ENCODE measurements at regions not wholly inside any gene's neighbourhood (a gene's known extent, or its start where the extent isn't known, plus 50 kb on each side); places are given as distances from the start of the nearest gene placed in this dataset.

DNA sequence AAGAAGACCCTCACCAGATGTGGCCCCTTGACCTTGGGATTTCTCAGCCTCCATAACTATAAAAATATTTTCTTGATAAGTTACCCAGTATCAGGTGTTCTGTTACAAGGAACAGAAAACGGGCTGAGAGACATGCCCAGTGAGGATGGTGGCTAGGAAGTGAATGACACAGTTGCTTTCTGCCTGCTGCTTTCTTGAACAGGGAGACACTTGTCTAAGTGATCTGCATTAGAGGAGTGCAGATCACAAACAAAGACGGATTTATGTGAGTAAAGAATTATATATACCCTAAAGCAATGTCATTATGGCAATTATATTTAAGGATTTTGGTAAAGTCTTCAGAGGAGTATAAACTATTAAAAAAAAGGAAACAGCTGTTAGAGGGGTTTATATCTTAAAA, 169.2 kb upstream of the AHR start:
- no TSS peak for BruUV-seq (replicated peaks)
- ChIA-PET CTCF (interaction anchor here (1.6 kb wide), 1 partner anchor 14 kb away, joined by 5 read pairs; no protein-coding TSS in a partner anchor), SMC1A (ENCODE audit: uncharacterized antibody, unreplicated experiment) (interaction anchor here (1.1 to 1.5 kb wide), 4 partner anchors 12 to 57 kb away, joined by 3 to 6 read pairs (median 4); no protein-coding TSS in a partner anchor), RAD21 (ENCODE audit: unreplicated experiment) (interaction anchor here (1.5 to 1.6 kb wide), 2 partner anchors 10 to 30 kb away, joined by 4 read pairs; no protein-coding TSS in a partner anchor), POLR2A (interaction anchor here (1.0 kb wide), 1 partner anchor 29 kb away, joined by 6 read pairs; no protein-coding TSS in a partner anchor)
- Histone ChIP-seq H3K4me3 (no peak overlapping the region), H2AFZ (ENCODE audit: control insufficient read depth, low read depth, low read length) (no peak overlapping the region), H3K4me2 (ENCODE audit: control insufficient read depth, insufficient read depth) (no peak overlapping the region), H3K79me2 (ENCODE audit: control insufficient read depth, insufficient read depth, low read length) (no peaks in the 10 kb centered on the region), H3K27me3 (replicated peaks in 1 of 2; ENCODE audit: control insufficient read depth in 2 of 2, insufficient read depth in 2 of 2, low read length in 1 of 2) (no peaks in the 10 kb centered on the region), H3K36me3 (ENCODE audit: control insufficient read depth in 2 of 2, insufficient read depth in 2 of 2, low read length in 1 of 2) (no peaks in the 10 kb centered on the region), H4K20me1 (ENCODE audit: control insufficient read depth, insufficient read depth) (no peaks in the 10 kb centered on the region), H3K4me1 (ENCODE audit: control insufficient read depth, insufficient read depth, low read length) (peaks cover 20% of the 10 kb centered on the region), H3K9ac (ENCODE audit: control insufficient read depth, insufficient read depth, low read length) (no peak overlapping the region), H3K27ac (ENCODE audit: control insufficient read depth, insufficient read depth) (no peak overlapping the region), H3K9me3 (replicated peaks; ENCODE audit: control insufficient read depth, insufficient read depth, low read length) (no peaks in the 10 kb centered on the region)
- ATAC-seq (no peak), DNase-seq (ENCODE audit: low read depth, low spot score) (no peak), FAIRE-seq (no peak)
- 55% methylated on average over 2 of the region's 2 CpGs for WGBS (ENCODE audit: insufficient coverage, insufficient replicate concordance, low lambda C conversion rate, missing lambda C conversion rate)
- in situ Hi-C loops (cut with MboI) (no loop called here), intact Hi-C loops (cut with micrococcal nuclease; ENCODE audit: unreplicated experiment) (no loop called here)
- TF ChIP-seq MEF2A (IDR thresholded peaks at IDR 0.05; ENCODE audit: insufficient read depth, low read depth, low read length) (no peak), LARP7 (IDR thresholded peaks at IDR 0.05) (no peak), ZNF207 (IDR thresholded peaks at IDR 0.05; ENCODE audit: borderline replicate concordance) (no peak), POU2F2 (IDR thresholded peaks at IDR 0.05; ENCODE audit: borderline replicate concordance, low read depth, low read length) (no peak)

- FAIRE-seq (no peak), DNase-seq (ENCODE audit: low read depth, low spot score) (no peak), ATAC-seq (no peak)
- H3K4me2 ChIP-seq (ENCODE audit: control insufficient read depth, insufficient read depth) = no peak overlapping the region
- no peaks in the 10 kb centered on the region for H3K9me3 ChIP-seq (replicated peaks; ENCODE audit: control insufficient read depth, insufficient read depth, low read length)
- no peaks in the 10 kb centered on the region for H3K36me3 ChIP-seq (ENCODE audit: control insufficient read depth in 2 of 2, insufficient read depth in 2 of 2, low read length in 1 of 2)
- 24% methylated on average over 5 of the region's 5 CpGs for WGBS (ENCODE audit: insufficient coverage, insufficient replicate concordance, low lambda C conversion rate, missing lambda C conversion rate)
- no peak overlapping the region for H3K4me3 ChIP-seq
- RAD21 ChIA-PET (ENCODE audit: unreplicated experiment) = interaction anchor here (1.3 to 1.6 kb wide), 4 partner anchors 9 to 29 kb away, joined by 3 to 4 read pairs (median 4); no protein-coding TSS in a partner anchor
- no peaks in the 10 kb centered on the region for H3K27me3 ChIP-seq (replicated peaks in 1 of 2; ENCODE audit: control insufficient read depth in 2 of 2, insufficient read depth in 2 of 2, low read length in 1 of 2)
- H3K27ac ChIP-seq (ENCODE audit: control insufficient read depth, insufficient read depth) = no peak overlapping the region
- H4K20me1 ChIP-seq (ENCODE audit: control insufficient read depth, insufficient read depth) = no peaks in the 10 kb centered on the region
- H2AFZ ChIP-seq (ENCODE audit: control insufficient read depth, low read depth, low read length) = no peak overlapping the region
- CTCF ChIA-PET = interaction anchor here (0.9 to 1.8 kb wide), 7 partner anchors 10 to 172 kb away, joined by 3 to 5 read pairs (median 3); no protein-coding TSS in a partner anchor
- no peaks in the 10 kb centered on the region for H3K79me2 ChIP-seq (ENCODE audit: control insufficient read depth, insufficient read depth, low read length)
- intact Hi-C loops (cut with micrococcal nuclease; ENCODE audit: unreplicated experiment) (no loop called here), in situ Hi-C loops (cut with MboI) (no loop called here)
- H3K4me1 ChIP-seq (ENCODE audit: control insufficient read depth, insufficient read depth, low read length) = peaks cover 33% of the 10 kb centered on the region
- POLR2A ChIA-PET = interaction anchor here (1.0 kb wide), 2 partner anchors 14 to 28 kb away, joined by 3 to 6 read pairs; no protein-coding TSS in a partner anchor
- no TSS peak for BruUV-seq (replicated peaks)
- SMC1A ChIA-PET (ENCODE audit: uncharacterized antibody, unreplicated experiment) = interaction anchor here (0.6 to 2.0 kb wide), 10 partner anchors 13 to 66 kb away, joined by 3 to 6 read pairs (median 4); no protein-coding TSS in a partner anchor
- H3K9ac ChIP-seq (ENCODE audit: control insufficient read depth, insufficient read depth, low read length) = no peak overlapping the region
- TF ChIP-seq, protein P1, sequence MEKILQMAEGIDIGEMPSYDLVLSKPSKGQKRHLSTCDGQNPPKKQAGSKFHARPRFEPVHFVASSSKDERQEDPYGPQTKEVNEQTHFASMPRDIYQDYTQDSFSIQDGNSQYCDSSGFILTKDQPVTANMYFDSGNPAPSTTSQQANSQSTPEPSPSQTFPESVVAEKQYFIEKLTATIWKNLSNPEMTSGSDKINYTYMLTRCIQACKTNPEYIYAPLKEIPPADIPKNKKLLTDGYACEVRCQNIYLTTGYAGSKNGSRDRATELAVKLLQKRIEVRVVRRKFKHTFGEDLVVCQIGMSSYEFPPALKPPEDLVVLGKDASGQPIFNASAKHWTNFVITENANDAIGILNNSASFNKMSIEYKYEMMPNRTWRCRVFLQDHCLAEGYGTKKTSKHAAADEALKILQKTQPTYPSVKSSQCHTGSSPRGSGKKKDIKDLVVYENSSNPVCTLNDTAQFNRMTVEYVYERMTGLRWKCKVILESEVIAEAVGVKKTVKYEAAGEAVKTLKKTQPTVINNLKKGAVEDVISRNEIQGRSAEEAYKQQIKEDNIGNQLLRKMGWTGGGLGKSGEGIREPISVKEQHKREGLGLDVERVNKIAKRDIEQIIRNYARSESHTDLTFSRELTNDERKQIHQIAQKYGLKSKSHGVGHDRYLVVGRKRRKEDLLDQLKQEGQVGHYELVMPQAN (conservative IDR thresholded peaks at IDR 0.05) = no peak
- no peak for TF ChIP-seq ATF2 (IDR thresholded peaks at IDR 0.05; ENCODE audit: low read length)
- TF ChIP-seq ESRRA (IDR thresholded peaks at IDR 0.05; ENCODE audit: low read length) = no peak
- no peak for TF ChIP-seq CBX3 (IDR thresholded peaks at IDR 0.05; ENCODE audit: borderline replicate concordance, low read depth)
- no peak for TF ChIP-seq ZNF274 (IDR thresholded peaks at IDR 0.05; ENCODE audit: insufficient read depth, insufficient read length)
- TF ChIP-seq STAT3 (IDR thresholded peaks at IDR 0.05; ENCODE audit: low read depth, low read length) = no peak
Observed at GRCh38 chr7:17130281-17131059, 168.0 kb upstream of the AHR start.
